ENCODE measurements at regions not wholly inside any gene's neighbourhood (a gene's known extent, or its start where the extent isn't known, plus 50 kb on each side); places are given as distances from the start of the nearest gene placed in this dataset.

DNA sequence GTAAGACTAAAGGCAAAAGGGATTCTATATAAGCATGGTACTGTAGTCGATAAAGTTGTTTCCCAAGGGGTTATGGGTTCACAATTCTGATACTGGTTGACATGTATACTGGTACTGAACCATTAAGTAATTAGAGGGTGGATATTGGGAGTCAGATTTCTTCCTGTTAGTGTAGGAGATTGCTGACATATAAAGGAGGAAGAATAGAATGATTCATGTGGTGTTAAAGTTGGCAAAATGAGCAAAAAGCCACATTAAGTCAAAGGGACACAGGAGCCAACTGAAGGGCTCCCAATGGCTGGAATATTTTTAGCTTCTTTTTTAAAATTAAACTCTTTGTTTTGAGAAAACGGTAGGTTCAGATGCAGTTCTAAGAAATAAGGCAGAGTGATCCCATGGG, 126.3 kb upstream of the PRNP start:
- no peaks in the 10 kb centered on the region; a peak in 1 of 4 replicates for H3K27me3 ChIP-seq (replicated peaks in 1 of 2; ENCODE audit: control insufficient read depth in 2 of 2, insufficient read depth in 2 of 2, low read length in 1 of 2)
- no peaks in the 10 kb centered on the region for H3K4me1 ChIP-seq (ENCODE audit: control insufficient read depth, insufficient read depth, low read length)
- H3K27ac ChIP-seq (ENCODE audit: control insufficient read depth, insufficient read depth): no peak overlapping the region
- RAD21 ChIA-PET (ENCODE audit: unreplicated experiment): no interaction called here
- H3K9ac ChIP-seq (ENCODE audit: control insufficient read depth, insufficient read depth, low read length): no peak overlapping the region
- intact Hi-C loops (cut with micrococcal nuclease; ENCODE audit: unreplicated experiment) (no loop called here), in situ Hi-C loops (cut with MboI) (no loop called here)
- H3K36me3 ChIP-seq (ENCODE audit: control insufficient read depth in 2 of 2, insufficient read depth in 2 of 2, low read length in 1 of 2): no peaks in the 10 kb centered on the region
- H3K4me2 ChIP-seq (ENCODE audit: control insufficient read depth, insufficient read depth): no peak overlapping the region
- H3K4me3 ChIP-seq: no peak overlapping the region
- no peaks in the 10 kb centered on the region for H4K20me1 ChIP-seq (ENCODE audit: control insufficient read depth, insufficient read depth)
- CTCF ChIA-PET: no interaction called here
- no peak for DNase-seq (ENCODE audit: low read depth, low spot score)
- TF ChIP-seq SREBF1 (IDR thresholded peaks at IDR 0.05; ENCODE audit: low read length): no peak
- TF ChIP-seq TCF12 (IDR thresholded peaks at IDR 0.05; ENCODE audit: low read depth, low read length): no peak
- no peak for TF ChIP-seq BMI1 (IDR thresholded peaks at IDR 0.05; ENCODE audit: borderline replicate concordance)
- TF ChIP-seq SUZ12 (IDR thresholded peaks at IDR 0.05; ENCODE audit: unreplicated experiment): no peak
- no peak for TF ChIP-seq SP1 (IDR thresholded peaks at IDR 0.05; ENCODE audit: low read depth, low read length)
- no peak for TF ChIP-seq ATF7 (IDR thresholded peaks at IDR 0.05; ENCODE audit: low read depth)
- TF ChIP-seq HDAC6 (IDR thresholded peaks at IDR 0.05; ENCODE audit: unreplicated experiment): no peak
- TF ChIP-seq YBX1 (IDR thresholded peaks at IDR 0.05): no peak
- TF ChIP-seq, protein P1, sequence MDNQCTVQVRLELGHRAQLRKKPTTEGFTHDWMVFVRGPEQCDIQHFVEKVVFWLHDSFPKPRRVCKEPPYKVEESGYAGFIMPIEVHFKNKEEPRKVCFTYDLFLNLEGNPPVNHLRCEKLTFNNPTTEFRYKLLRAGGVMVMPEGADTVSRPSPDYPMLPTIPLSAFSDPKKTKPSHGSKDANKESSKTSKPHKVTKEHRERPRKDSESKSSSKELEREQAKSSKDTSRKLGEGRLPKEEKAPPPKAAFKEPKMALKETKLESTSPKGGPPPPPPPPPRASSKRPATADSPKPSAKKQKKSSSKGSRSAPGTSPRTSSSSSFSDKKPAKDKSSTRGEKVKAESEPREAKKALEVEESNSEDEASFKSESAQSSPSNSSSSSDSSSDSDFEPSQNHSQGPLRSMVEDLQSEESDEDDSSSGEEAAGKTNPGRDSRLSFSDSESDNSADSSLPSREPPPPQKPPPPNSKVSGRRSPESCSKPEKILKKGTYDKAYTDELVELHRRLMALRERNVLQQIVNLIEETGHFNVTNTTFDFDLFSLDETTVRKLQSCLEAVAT (IDR thresholded peaks at IDR 0.05): no peak
- TF ChIP-seq ZNF384 (IDR thresholded peaks at IDR 0.05; ENCODE audit: borderline replicate concordance, low read depth, low read length): no peak
- TF ChIP-seq RB1 (IDR thresholded peaks at IDR 0.05; ENCODE audit: borderline replicate concordance): no peak
- SMC1A ChIA-PET (ENCODE audit: uncharacterized antibody, unreplicated experiment): no interaction called here
- H3K9me3 ChIP-seq (replicated peaks; ENCODE audit: control insufficient read depth, insufficient read depth, low read length): no peaks in the 10 kb centered on the region
- FAIRE-seq: no peak
- WGBS (ENCODE audit: insufficient coverage, insufficient replicate concordance, low lambda C conversion rate, missing lambda C conversion rate): 0% methylated on average over 2 of the region's 2 CpGs
- BruUV-seq (replicated peaks): no TSS peak
- no peaks in the 10 kb centered on the region for H3K79me2 ChIP-seq (ENCODE audit: control insufficient read depth, insufficient read depth, low read length)
- H2AFZ ChIP-seq (ENCODE audit: control insufficient read depth, low read depth, low read length): no peak overlapping the region
- ATAC-seq: no peak
- POLR2A ChIA-PET: no interaction called here

All from GM12878 (cell line).